GM12878 (cell line): ENCODE measurements at regions not wholly inside any gene's neighbourhood (a gene's known extent, or its start where the extent isn't known, plus 50 kb on each side); places are given as distances from the start of the nearest gene placed in this dataset.

ENCODE experiments used
- ATAC-seq: fragments of 200-7000 bp; cut with Tn5 transposase; 3 replicates; pipeline ENCODE4 v1.9.1; 2020; ENCODE audit warnings: mild to moderate bottlenecking, moderate library complexity
- BruUV-seq: library from RNA; stranded (reverse); fragments of 400-500 nt; replicated peaks from 2 replicates; lab custom pipeline; 2021; lab: Mats Ljungman, UMichigan
- CTCF ChIA-PET: fragments of 300-600 bp; sonication (Branson Sonifier 250); formaldehyde crosslinking; extraction: SDS; loops from one replicate; lab custom pipeline; 2021; ENCODE audit warnings: inconsistent platforms; lab: Yijun Ruan, JAX
- POLR2A ChIA-PET: fragments of 350-600 bp; formaldehyde crosslinking; extraction: SDS; loops from one replicate; lab custom pipeline; 2021; ENCODE audit warnings: inconsistent platforms; lab: Charles Lee
- RAD21 ChIA-PET: fragments of 300-600 bp; sonication (Branson Sonifier 250); formaldehyde crosslinking; loops from one replicate; lab custom pipeline; 2023; ENCODE audit warnings: antibody characterized with exemption; ENCODE audit not compliant: unreplicated experiment; lab: Charles Lee
- SMC1A ChIA-PET: fragments of 300-600 bp; sonication (Branson Sonifier 250); formaldehyde crosslinking; loops from one replicate; lab custom pipeline; 2023; ENCODE audit not compliant: unreplicated experiment, uncharacterized antibody; lab: Charles Lee
- DNase-seq: peaks from one replicate; pipeline ENCODE4 v3.0.0-alpha.2; 2011; ENCODE audit warnings: low read depth, low spot score
- FAIRE-seq: peaks from 3 replicates; lab custom pipeline; 2011; peaks lifted over from hg19 to GRCh38; lab: Jason Lieb, UNC
- H2AFZ ChIP-seq: 2 replicates; pipeline ENCODE4 v1.6.0; 2011; ENCODE audit warnings: low read depth, low read length, control low read depth; ENCODE audit not compliant: control insufficient read depth
- H3K27ac ChIP-seq: 2 replicates; pipeline ENCODE4 v1.5.1; 2011; ENCODE audit warnings: control low read depth; ENCODE audit not compliant: control insufficient read depth, insufficient read depth
- H3K27me3 ChIP-seq, 2 experiments: replicated peaks in 1 of 2; 2 replicates each; pipeline versions ENCODE4 v1.6.0 to v1.6.1; 2011; ENCODE audit warnings: low read length in 1 of 2; ENCODE audit not compliant: control insufficient read depth in 2 of 2, insufficient read depth in 2 of 2
- H3K36me3 ChIP-seq, 2 experiments: 2 replicates each; pipeline ENCODE4 v1.5.1; 2011; ENCODE audit warnings: low read length in 1 of 2; ENCODE audit not compliant: control insufficient read depth in 2 of 2, insufficient read depth in 2 of 2
- H3K4me1 ChIP-seq: 2 replicates; pipeline ENCODE4 v1.6.1; 2011; ENCODE audit warnings: mild to moderate bottlenecking, low read length, moderate library complexity, mixed read lengths; ENCODE audit not compliant: control insufficient read depth, insufficient read depth
- H3K4me2 ChIP-seq: 2 replicates; pipeline ENCODE4 v1.6.0; 2011; ENCODE audit warnings: control low read depth; ENCODE audit not compliant: control insufficient read depth, insufficient read depth
- H3K4me3 ChIP-seq: fragments of 200-600 bp; sonication (generic); 2 replicates; pipeline ENCODE4 v1.5.1; 2016
- H3K79me2 ChIP-seq: 2 replicates; pipeline ENCODE4 v1.6.0; 2011; ENCODE audit warnings: low read length; ENCODE audit not compliant: control insufficient read depth, insufficient read depth
- H3K9ac ChIP-seq: 2 replicates; pipeline ENCODE4 v1.8.0; 2011; ENCODE audit warnings: low read length, control low read depth, mixed read lengths; ENCODE audit not compliant: control insufficient read depth, insufficient read depth
- H3K9me3 ChIP-seq: replicated peaks from 3 replicates; pipeline ENCODE4 v1.5.1; 2011; ENCODE audit warnings: mild to moderate bottlenecking, low read length; ENCODE audit not compliant: control insufficient read depth, insufficient read depth
- H4K20me1 ChIP-seq: 2 replicates; pipeline ENCODE4 v1.6.0; 2011; ENCODE audit not compliant: control insufficient read depth, insufficient read depth
- ELK1 ChIP-seq: IDR thresholded peaks from 2 replicates; pipeline ENCODE4 v1.6.1; 2012; ENCODE audit warnings: low read depth, low read length, improper control_type of control experiment
- HDAC2 ChIP-seq: fragments of 200-600 bp; sonication (generic); IDR thresholded peaks from 2 replicates; pipeline ENCODE4 v1.6.1; 2017
- HDAC6 ChIP-seq: fragments of 200-600 bp; sonication (generic); IDR thresholded peaks from one replicate; pipeline ENCODE4 v1.8.0; 2017; ENCODE audit warnings: antibody characterized with exemption; ENCODE audit not compliant: unreplicated experiment
- WRNIP1 ChIP-seq: IDR thresholded peaks from 2 replicates; pipeline ENCODE4 v1.6.1; 2011; ENCODE audit warnings: low read depth, low read length, improper control_type of control experiment, borderline replicate concordance
- YBX1 ChIP-seq: fragments of 450-650 bp; IDR thresholded peaks from 2 replicates; pipeline ENCODE4 v1.6.1; 2016; ENCODE audit warnings: antibody characterized with exemption
- ZBTB40 ChIP-seq: fragments of 450-650 bp; IDR thresholded peaks from 2 replicates; pipeline ENCODE4 v1.6.1; 2016; ENCODE audit warnings: mild to moderate bottlenecking, moderate library complexity, borderline replicate concordance
- WGBS: methylation state at CpG from one replicate; pipeline ENCODE4 v1.1.6; 2016; ENCODE audit warnings: low lambda C conversion rate; ENCODE audit not compliant: insufficient replicate concordance, insufficient coverage; ENCODE audit errors: missing lambda C conversion rate; 5-methylcytosine and 5-hydroxymethylcytosine counted together
- in situ Hi-C: fragments of 300-500 bp; cut with MboI; formaldehyde crosslinking; loops from 9 replicates; pipeline ENCODE4 v1.14.3; 2018; ENCODE audit warnings: mixed read lengths
- intact Hi-C: fragments of 100-400 bp; cut with micrococcal nuclease; formaldehyde crosslinking; loops from one replicate; pipeline ENCODE4 v1.14.2; 2022; ENCODE audit not compliant: unreplicated experiment

- ChIA-PET RAD21 (no interaction called here), SMC1A (no interaction called here), POLR2A (no interaction called here), CTCF (no interaction called here)
- in situ Hi-C loops (no loop called here), intact Hi-C loops (no loop called here)
- ATAC-seq: no peak
- H2AFZ ChIP-seq: no peak overlapping the region
- H3K27ac ChIP-seq: no peak overlapping the region
- no peaks in the 10 kb centered on the region for H3K79me2 ChIP-seq
- FAIRE-seq: no peak
- 3% methylated on average over 1 of the region's 1 CpG for WGBS
- no peak overlapping the region for H3K4me3 ChIP-seq
- no peaks in the 10 kb centered on the region for H3K27me3 ChIP-seq
- no peak overlapping the region for H3K4me2 ChIP-seq
- no peaks in the 10 kb centered on the region for H4K20me1 ChIP-seq
- no TSS peak for BruUV-seq
- no peaks in the 10 kb centered on the region for H3K4me1 ChIP-seq
- TF ChIP-seq ELK1 (no peak), WRNIP1 (no peak), YBX1 (no peak), HDAC2 (no peak), ZBTB40 (no peak), HDAC6 (no peak)
- H3K9me3 ChIP-seq: no peaks in the 10 kb centered on the region
- H3K36me3 ChIP-seq: no peaks in the 10 kb centered on the region
- no peak overlapping the region for H3K9ac ChIP-seq
- no peak for DNase-seq
Observed at GRCh38 chr15:94987085-94987484, 755.7 kb downstream of the MCTP2 start.
